ENCODE measurements at regions not wholly inside any gene's neighbourhood (a gene's known extent, or its start where the extent isn't known, plus 50 kb on each side); places are given as distances from the start of the nearest gene placed in this dataset.
A peak's percentile ranks its signal among the peaks of the same experiment; 100 is the strongest.

DNA sequence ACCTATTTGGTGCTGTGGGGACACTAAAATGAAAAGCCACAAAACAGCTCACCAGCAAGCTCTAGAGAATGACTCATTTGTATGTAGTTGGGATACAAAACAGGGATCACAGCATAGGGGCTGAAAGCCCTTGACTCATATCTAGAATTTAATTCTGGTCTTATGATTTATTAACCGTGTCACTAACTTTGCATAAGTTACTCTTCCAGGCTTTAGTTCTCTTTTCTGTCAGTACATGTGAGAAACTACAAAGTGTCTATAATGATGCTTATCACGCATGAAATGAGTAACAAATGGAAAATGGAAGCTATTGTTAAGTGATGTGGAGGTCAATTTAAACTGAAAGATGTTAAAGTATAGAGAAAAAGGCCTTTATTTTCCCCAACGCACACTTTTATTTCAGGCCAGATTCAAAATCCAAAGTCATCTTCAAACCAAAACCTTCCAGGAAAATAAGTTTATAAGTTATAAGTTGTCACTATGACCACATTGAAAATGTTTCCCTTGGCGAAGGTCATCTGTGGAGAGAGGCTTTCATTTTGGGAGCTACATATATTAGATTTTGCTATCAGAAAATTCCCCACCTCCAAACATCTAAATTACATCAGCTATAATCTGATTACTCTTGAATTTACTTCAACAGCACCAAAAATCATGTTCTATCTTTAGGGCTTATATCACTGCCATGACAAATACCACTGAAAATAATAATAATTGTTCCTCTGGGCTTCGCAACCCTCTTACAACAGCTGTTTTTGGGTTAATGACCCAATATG lies 430.5 kb downstream of the MRPL39 start:
- no peak for DNase-seq
- peaks cover 2% of the 10 kb centered on the region for H3K9me3 ChIP-seq (ENCODE audit: low read depth)
- H3K27ac ChIP-seq: no peak overlapping the region
- H3K79me2 ChIP-seq (ENCODE audit: insufficient read depth): no peaks in the 10 kb centered on the region
- no peak overlapping the region for H3K9ac ChIP-seq
- no peaks in the 10 kb centered on the region for H3K9me2 ChIP-seq (ENCODE audit: insufficient read depth)
- no peaks in the 10 kb centered on the region for H3K4me1 ChIP-seq (ENCODE audit: insufficient read depth)
- no peak overlapping the region for H3K4me2 ChIP-seq (ENCODE audit: unreplicated experiment)
- H3F3A ChIP-seq (ENCODE audit: insufficient read depth): no peaks in the 10 kb centered on the region
- H3K27me3 ChIP-seq (replicated peaks; ENCODE audit: insufficient read depth): no peaks in the 10 kb centered on the region
- no peaks in the 10 kb centered on the region for H3K36me3 ChIP-seq (ENCODE audit: low read depth)
- in situ Hi-C loops (cut with MboI): no loop called here
- no peak for TF ChIP-seq EZH2 (IDR thresholded peaks at IDR 0.05; ENCODE audit: insufficient read depth, poor library complexity, severe bottlenecking)
- TF ChIP-seq EZH2phosphoT487 (IDR thresholded peaks at IDR 0.05; ENCODE audit: insufficient read depth, low read depth): no peak
- H4K20me1 ChIP-seq (ENCODE audit: insufficient read depth): no peaks in the 10 kb centered on the region
- no peak overlapping the region for H2AFZ ChIP-seq
- WGBS, 2 experiments (ENCODE audit: low coverage in 1 of 2, low lambda C conversion rate in 2 of 2, missing lambda C conversion rate in 2 of 2): 32 to 36% methylated on average over 5 of the region's 5 CpGs
- no peak overlapping the region for H3K4me3 ChIP-seq

- Histone ChIP-seq H3K79me2 (ENCODE audit: insufficient read depth) (no peaks in the 10 kb centered on the region), H3K36me3 (ENCODE audit: low read depth) (no peaks in the 10 kb centered on the region), H3K9me2 (ENCODE audit: insufficient read depth) (no peaks in the 10 kb centered on the region), H2AFZ (no peak overlapping the region), H4K20me1 (ENCODE audit: insufficient read depth) (no peaks in the 10 kb centered on the region), H3K27me3 (replicated peaks; ENCODE audit: insufficient read depth) (no peaks in the 10 kb centered on the region), H3F3A (ENCODE audit: insufficient read depth) (no peaks in the 10 kb centered on the region), H3K4me1 (ENCODE audit: insufficient read depth) (no peaks in the 10 kb centered on the region), H3K4me3 (no peak overlapping the region), H3K9ac (no peak overlapping the region), H3K27ac (no peak overlapping the region), H3K9me3 (ENCODE audit: low read depth) (peaks cover 2% of the 10 kb centered on the region), H3K4me2 (ENCODE audit: unreplicated experiment) (no peak overlapping the region)
- 21 to 25% methylated on average over 2 of the region's 2 CpGs for whole genome bisulfite sequencing, 2 experiments (ENCODE audit: low coverage in 1 of 2, low lambda C conversion rate in 2 of 2, missing lambda C conversion rate in 2 of 2)
- DNase-seq: no peak
- in situ Hi-C loops (cut with MboI): no loop called here
- TF ChIP-seq EZH2 (IDR thresholded peaks at IDR 0.05; ENCODE audit: insufficient read depth, poor library complexity, severe bottlenecking): no peak
- TF ChIP-seq EZH2phosphoT487 (IDR thresholded peaks at IDR 0.05; ENCODE audit: insufficient read depth, low read depth): no peak
Observed at GRCh38 chr21:25175938-25176337, 431.3 kb downstream of the MRPL39 start.

DNA sequence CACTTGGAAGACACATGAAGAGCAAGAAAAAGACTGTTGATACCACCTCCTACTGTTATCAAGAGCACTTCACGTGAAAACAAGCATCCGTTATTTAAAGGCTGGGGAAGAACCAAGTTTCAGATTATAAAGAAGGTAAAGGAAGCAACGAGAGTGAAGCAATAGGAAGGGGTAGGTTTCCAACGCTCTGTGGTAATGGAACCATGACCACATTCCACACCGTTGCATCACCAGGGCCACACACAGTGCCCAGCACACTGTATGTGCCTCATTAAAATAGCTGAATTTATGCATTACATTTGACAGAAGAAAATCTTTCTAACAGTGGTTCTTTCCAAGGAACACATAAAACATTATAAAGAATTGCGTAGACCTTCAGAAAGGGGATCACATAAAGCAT lies 435.8 kb downstream of the MRPL39 start:
- no peaks in the 10 kb centered on the region for H3K9me2 ChIP-seq (ENCODE audit: insufficient read depth)
- H4K20me1 ChIP-seq (ENCODE audit: insufficient read depth): no peaks in the 10 kb centered on the region
- H2AFZ ChIP-seq: no peak overlapping the region
- H3K27ac ChIP-seq: no peak overlapping the region
- no peak overlapping the region for H3K9ac ChIP-seq
- TF ChIP-seq EZH2 (IDR thresholded peaks at IDR 0.05; ENCODE audit: insufficient read depth, poor library complexity, severe bottlenecking): no peak
- no peak for TF ChIP-seq EZH2phosphoT487 (IDR thresholded peaks at IDR 0.05; ENCODE audit: insufficient read depth, low read depth)
- no peaks in the 10 kb centered on the region for H3F3A ChIP-seq (ENCODE audit: insufficient read depth)
- no peaks in the 10 kb centered on the region for H3K4me1 ChIP-seq (ENCODE audit: insufficient read depth)
- H3K4me3 ChIP-seq: no peak overlapping the region
- H3K4me2 ChIP-seq (ENCODE audit: unreplicated experiment): no peak overlapping the region
- H3K79me2 ChIP-seq (ENCODE audit: insufficient read depth): no peaks in the 10 kb centered on the region
- H3K9me3 ChIP-seq (ENCODE audit: low read depth): peaks cover 2% of the 10 kb centered on the region
- DNase-seq: peak; percentile 4
- no peaks in the 10 kb centered on the region for H3K27me3 ChIP-seq (replicated peaks; ENCODE audit: insufficient read depth)
- in situ Hi-C loops (cut with MboI): no loop called here
- 25 to 30% methylated on average over 6 of the region's 6 CpGs for WGBS, 2 experiments (ENCODE audit: low coverage in 1 of 2, low lambda C conversion rate in 2 of 2, missing lambda C conversion rate in 2 of 2)
- no peaks in the 10 kb centered on the region for H3K36me3 ChIP-seq (ENCODE audit: low read depth)

DNA sequence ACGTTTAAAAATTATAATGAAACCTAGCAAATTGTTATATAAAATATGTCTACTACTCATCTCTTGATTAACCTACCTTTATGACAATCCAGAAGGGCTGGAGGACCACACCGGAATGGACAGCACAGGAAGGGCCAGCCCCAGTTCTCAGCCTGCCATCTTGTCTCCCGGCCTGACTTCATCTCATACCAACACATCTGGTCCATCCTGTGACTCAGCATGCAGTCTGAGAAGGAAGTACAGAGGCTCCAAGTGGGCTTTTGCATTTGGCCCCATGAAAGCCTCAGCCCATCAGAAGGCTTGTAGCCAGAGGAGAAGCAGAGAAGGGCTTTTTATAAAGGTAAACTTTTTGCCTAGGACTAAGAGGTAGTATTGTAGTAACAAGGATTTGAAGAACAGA lies 436.6 kb downstream of the MRPL39 start:
- WGBS, 2 experiments (ENCODE audit: low coverage in 1 of 2, low lambda C conversion rate in 2 of 2, missing lambda C conversion rate in 2 of 2): 31 to 32% methylated on average over 3 of the region's 3 CpGs

More for the DNA sequence above, 436.6 kb downstream of the MRPL39 start:
- H4K20me1 ChIP-seq (ENCODE audit: insufficient read depth): no peaks in the 10 kb centered on the region
- in situ Hi-C loops (cut with MboI): no loop called here
- TF ChIP-seq EZH2 (IDR thresholded peaks at IDR 0.05; ENCODE audit: insufficient read depth, poor library complexity, severe bottlenecking) (no peak), EZH2phosphoT487 (IDR thresholded peaks at IDR 0.05; ENCODE audit: insufficient read depth, low read depth) (no peak)
- no peaks in the 10 kb centered on the region for H3K79me2 ChIP-seq (ENCODE audit: insufficient read depth)
- H3K9ac ChIP-seq: no peak overlapping the region
- no peaks in the 10 kb centered on the region for H3F3A ChIP-seq (ENCODE audit: insufficient read depth)
- H3K4me2 ChIP-seq (ENCODE audit: unreplicated experiment): no peak overlapping the region
- H3K4me1 ChIP-seq (ENCODE audit: insufficient read depth): no peaks in the 10 kb centered on the region
- peaks cover 2% of the 10 kb centered on the region for H3K9me3 ChIP-seq (ENCODE audit: low read depth)
- no peaks in the 10 kb centered on the region for H3K27me3 ChIP-seq (replicated peaks; ENCODE audit: insufficient read depth)
- no peak for DNase-seq
- H3K36me3 ChIP-seq (ENCODE audit: low read depth): no peaks in the 10 kb centered on the region
- no peaks in the 10 kb centered on the region for H3K9me2 ChIP-seq (ENCODE audit: insufficient read depth)
- H3K27ac ChIP-seq: no peak overlapping the region
- no peak overlapping the region for H3K4me3 ChIP-seq
- H2AFZ ChIP-seq: no peak overlapping the region

Data from GM23248 (cell line).